Hypothalamus (tissue), 51 donors: ENCODE measurements at regions not wholly inside any gene's neighbourhood (a gene's known extent, or its start where the extent isn't known, plus 50 kb on each side); places are given as distances from the start of the nearest gene placed in this dataset.
"Not testable (repeated sequence)": the region's sequence is repeated elsewhere in the genome, so short reads cannot be mapped to it uniquely, and the experiment has no call there.

Experiments
- DNase-seq, 51 donors: peaks; one replicate each; lab custom pipeline; 2025; lab: John Stamatoyannopoulos, UW

GRCh38 chr16:88237761-88238415, 144.9 kb upstream of the ZNF469 start:
- not testable (repeated sequence) for DNase-seq

GRCh38 chr16:88238732-88239274, 144.0 kb upstream of the ZNF469 start:
- peak in 8 of 51 donors; percentile 3 to 59 (median 26) for DNase-seq

GRCh38 chr16:88240118-88240517, 142.6 kb upstream of the ZNF469 start:
- not testable (repeated sequence) for DNase-seq

- not testable (repeated sequence) for DNase-seq
These were observed 142.0 kb upstream of the ZNF469 start for GRCh38 chr16:88240776-88241175.

- DNase-seq: not testable (repeated sequence)
These were observed 141.1 kb upstream of the ZNF469 start for GRCh38 chr16:88241404-88242311.

- not testable (repeated sequence) for DNase-seq
These were observed 140.2 kb upstream of the ZNF469 start for GRCh38 chr16:88242312-88243295.

- DNase-seq: not testable (repeated sequence)
These were observed 138.8 kb upstream of the ZNF469 start for GRCh38 chr16:88243921-88244320.

- peak in 2 of 51 donors; percentile 27 to 33 for DNase-seq
These were observed 137.3 kb upstream of the ZNF469 start for GRCh38 chr16:88245241-88246081.

GRCh38 chr16:88246955-88247582, 135.7 kb upstream of the ZNF469 start:
- not testable (repeated sequence) for DNase-seq

GRCh38 chr16:88247583-88247966, 135.2 kb upstream of the ZNF469 start:
- not testable (repeated sequence) for DNase-seq

GRCh38 chr16:88248761-88249160, 134.0 kb upstream of the ZNF469 start:
- not testable (repeated sequence) for DNase-seq

GRCh38 chr16:88250381-88250780, 132.4 kb upstream of the ZNF469 start:
- not testable (repeated sequence) for DNase-seq

- not testable (repeated sequence) for DNase-seq
These were observed 130.5 kb upstream of the ZNF469 start for GRCh38 chr16:88252057-88252794.

- DNase-seq: not testable (repeated sequence)
These were observed 124.6 kb upstream of the ZNF469 start for GRCh38 chr16:88258141-88258540.

GRCh38 chr16:88258764-88259525, 123.8 kb upstream of the ZNF469 start:
- not testable (repeated sequence) for DNase-seq

GRCh38 chr16:88259538-88259937, 123.2 kb upstream of the ZNF469 start:
- DNase-seq: not testable (repeated sequence)

GRCh38 chr16:88260146-88260545, 122.6 kb upstream of the ZNF469 start:
- DNase-seq: not testable (repeated sequence)
